NCI-H774 (cell line): ENCODE measurements at regions not wholly inside any gene's neighbourhood (a gene's known extent, or its start where the extent isn't known, plus 50 kb on each side); places are given as distances from the start of the nearest gene placed in this dataset.
"Not testable (repeated sequence)": the region's sequence is repeated elsewhere in the genome, so short reads cannot be mapped to it uniquely, and the experiment has no call there.

Experiments
- DNase-seq: peaks from one replicate; lab custom pipeline; 2025; lab: John Stamatoyannopoulos, UW

DNA sequence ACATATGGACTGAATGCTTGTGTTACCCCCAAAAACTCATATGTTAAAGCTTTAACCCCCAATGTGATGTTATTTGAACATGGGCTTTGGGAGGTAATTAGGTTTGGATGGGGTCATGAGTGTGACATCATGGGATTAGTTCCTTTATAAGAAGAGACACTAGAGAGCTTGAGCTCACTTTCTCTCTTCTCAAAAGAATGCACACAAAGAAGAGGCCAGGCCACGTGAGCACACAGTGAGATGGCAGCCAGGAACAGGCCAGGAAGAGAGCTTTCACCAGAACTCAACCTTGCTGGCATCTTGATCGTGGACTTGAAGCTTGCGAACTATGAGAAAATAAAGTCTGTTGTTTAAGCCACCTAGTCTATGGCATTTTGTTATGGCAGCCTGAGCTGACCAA lies 360.6 kb downstream of the NR2F1-AS1 start:
- no peak for DNase-seq

- no peak for DNase-seq
Measured at GRCh38 chr5:93219641-93220145, 361.3 kb downstream of the NR2F1-AS1 start.

GRCh38 chr5:93213111-93213794 lies 367.8 kb downstream of the NR2F1-AS1 start:
- DNase-seq, result not testable (repeated sequence)

GRCh38 chr5:93209476-93209875 lies 371.5 kb downstream of the NR2F1-AS1 start:
- no peak for DNase-seq

- no peak for DNase-seq
Measured at GRCh38 chr5:93208141-93208751, 372.8 kb downstream of the NR2F1-AS1 start.

- DNase-seq, result no peak
Measured at GRCh38 chr5:93206203-93206602, 374.8 kb downstream of the NR2F1-AS1 start.

- DNase-seq, result no peak
Measured at GRCh38 chr5:93201061-93201460, 380.0 kb downstream of the NR2F1-AS1 start.

DNA sequence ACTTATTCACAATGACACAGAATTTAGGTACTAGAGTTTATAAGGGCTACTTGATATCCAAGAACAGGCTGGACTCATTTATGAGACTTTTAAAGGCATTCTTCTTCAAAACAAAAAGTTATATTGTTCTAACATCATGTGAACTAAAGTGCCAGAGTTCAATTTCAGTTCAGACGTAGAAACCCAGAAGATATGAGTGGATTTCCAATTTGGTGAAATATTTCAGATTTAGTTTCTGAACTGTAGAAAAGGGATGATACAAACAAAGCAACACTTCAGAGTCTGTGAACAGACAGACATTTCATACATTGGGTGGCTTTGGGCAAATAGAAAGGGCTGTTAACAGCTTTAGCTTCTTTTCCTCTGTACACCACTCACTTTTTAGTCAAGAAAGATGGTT lies 384.0 kb downstream of the NR2F1-AS1 start:
- DNase-seq, result no peak

DNA sequence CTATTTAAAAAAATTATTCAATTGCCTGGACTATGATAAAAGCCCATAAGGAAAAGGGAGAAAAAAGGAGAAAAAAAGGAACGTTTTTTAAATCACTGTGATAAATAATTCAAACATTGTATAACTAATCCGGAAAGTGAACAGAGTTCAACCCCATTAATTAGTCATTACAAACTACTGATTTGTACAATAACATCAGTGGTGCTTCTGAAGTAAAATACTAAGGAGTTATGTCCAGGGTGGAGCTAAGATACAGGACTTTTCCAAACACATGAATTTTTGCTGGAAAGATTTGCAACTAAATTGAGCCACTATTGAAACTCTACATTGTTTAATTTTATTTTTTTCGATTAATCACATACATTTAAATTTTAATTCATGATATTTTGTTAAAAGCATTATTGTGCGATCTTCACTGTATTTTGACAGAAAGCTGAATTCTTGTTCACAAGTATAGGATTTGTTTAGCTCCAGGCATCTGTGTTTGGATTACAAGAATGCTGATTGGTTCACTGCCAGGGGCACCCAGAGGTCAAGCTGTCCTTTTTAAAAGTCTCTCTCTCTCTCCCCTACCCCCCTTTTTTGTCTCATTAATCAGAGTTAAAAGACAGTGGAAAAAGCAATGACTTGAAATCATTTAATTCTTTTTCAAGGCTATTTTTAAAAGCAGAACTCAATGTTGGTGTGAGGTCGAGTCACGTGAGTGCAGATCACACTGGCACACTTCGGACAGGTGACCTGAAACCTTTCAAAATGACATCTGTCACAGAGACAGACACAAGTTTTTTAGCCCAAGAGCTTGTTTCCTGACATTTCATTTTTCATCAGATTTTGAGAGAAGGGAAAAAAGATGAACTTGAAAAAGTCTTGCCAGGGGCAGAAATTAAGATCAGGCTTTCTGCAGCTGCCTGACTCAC lies 387.3 kb downstream of the NR2F1-AS1 start:
- DNase-seq, result no peak

DNA sequence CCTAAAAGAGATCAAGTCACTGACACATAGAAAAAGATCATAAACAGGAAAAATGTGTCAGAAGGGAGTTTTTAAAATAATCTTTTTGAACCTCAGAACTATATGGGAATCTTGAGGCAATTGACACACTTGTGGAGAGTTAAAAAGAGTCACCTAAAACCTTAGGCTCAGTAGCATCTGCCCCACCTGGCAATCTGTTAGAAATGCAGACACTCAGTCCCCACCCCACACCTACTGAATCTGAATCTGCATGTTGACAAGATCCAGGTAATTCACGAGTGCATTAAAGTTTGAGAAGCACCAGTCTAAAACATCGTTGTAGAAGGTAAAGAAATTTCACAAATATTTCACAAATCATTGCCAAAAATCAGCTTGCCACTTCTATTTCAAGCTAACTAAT lies 388.3 kb downstream of the NR2F1-AS1 start:
- DNase-seq, result no peak

DNA sequence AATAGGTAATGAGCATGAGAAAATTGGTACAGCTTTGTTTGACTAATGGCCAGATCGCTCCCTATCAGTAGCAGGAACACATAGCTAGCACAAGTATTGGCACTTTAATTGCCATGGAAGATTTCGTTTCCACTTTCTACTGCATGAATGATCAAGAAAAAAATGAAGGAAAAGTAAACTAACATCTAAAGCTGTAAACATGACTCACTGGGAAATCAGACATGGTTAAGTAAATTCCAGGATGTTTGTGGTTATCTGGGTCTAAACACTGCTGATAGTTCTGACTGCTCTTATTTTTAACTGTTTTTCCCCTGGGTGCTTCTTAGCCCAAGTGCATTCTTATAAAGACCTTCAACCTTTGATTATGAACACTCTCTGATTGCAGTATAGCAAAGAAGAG lies 388.9 kb downstream of the NR2F1-AS1 start:
- DNase-seq, result no peak

- DNase-seq, result no peak
Measured at GRCh38 chr5:93191035-93191817, 389.8 kb downstream of the NR2F1-AS1 start.

GRCh38 chr5:93189707-93190120 lies 391.3 kb downstream of the NR2F1-AS1 start:
- DNase-seq, result no peak

GRCh38 chr5:93188876-93189485 lies 392.0 kb downstream of the NR2F1-AS1 start:
- DNase-seq, result no peak

GRCh38 chr5:93186076-93186682 lies 394.8 kb downstream of the NR2F1-AS1 start:
- DNase-seq, result no peak

GRCh38 chr5:93184041-93184440 lies 397.0 kb downstream of the NR2F1-AS1 start:
- no peak for DNase-seq

DNA sequence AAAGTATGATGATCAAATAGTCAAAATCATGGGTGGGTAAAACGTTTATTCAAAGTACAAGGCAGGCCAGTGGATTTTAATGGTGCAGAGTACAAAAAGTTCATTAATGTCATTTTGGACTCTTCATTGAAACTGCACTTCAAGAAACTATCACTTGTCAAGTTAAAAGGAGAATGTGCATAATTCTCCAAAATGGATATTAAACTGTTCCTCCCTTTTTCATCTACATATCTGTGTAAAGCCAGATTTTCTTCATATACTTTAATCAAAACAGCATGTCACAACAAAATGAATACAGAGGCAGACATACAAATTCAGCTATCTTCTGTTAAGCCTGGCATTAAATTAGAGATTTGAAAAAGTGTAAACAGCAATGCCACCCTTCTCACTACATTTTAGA lies 401.6 kb downstream of the NR2F1-AS1 start:
- no peak for DNase-seq

GRCh38 chr5:93174930-93175329 lies 406.1 kb downstream of the NR2F1-AS1 start:
- no peak for DNase-seq

- DNase-seq, result no peak
Measured at GRCh38 chr5:93165559-93165958, 415.5 kb downstream of the NR2F1-AS1 start.

GRCh38 chr5:93164690-93165089 lies 416.3 kb downstream of the NR2F1-AS1 start:
- no peak for DNase-seq
